OCI-LY1 (cell line): ENCODE measurements at regions not wholly inside any gene's neighbourhood (a gene's known extent, or its start where the extent isn't known, plus 50 kb on each side); places are given as distances from the start of the nearest gene placed in this dataset.
A peak's percentile ranks its signal among the peaks of the same experiment; 100 is the strongest.
"Not testable (repeated sequence)": the region's sequence is repeated elsewhere in the genome, so short reads cannot be mapped to it uniquely, and the experiment has no call there.

Experiments used
- H2AFZ ChIP-seq: fragments of 200-600 bp; sonication (generic), shearing (Covaris generic); 2 replicates; pipeline ENCODE4 v1.6.0; 2014; ENCODE audit warnings: antibody characterized with exemption, mild to moderate bottlenecking, low read length
- H3F3A ChIP-seq: fragments of 200-600 bp; sonication (generic), shearing (Covaris generic); 2 replicates; pipeline ENCODE4 v1.6.0; 2014; ENCODE audit warnings: mild to moderate bottlenecking, antibody characterized with exemption, low read length, moderate library complexity; ENCODE audit not compliant: insufficient read depth
- H3K27ac ChIP-seq: fragments of 200-600 bp; sonication (generic); 2 replicates; pipeline ENCODE4 v1.5.1; 2014; ENCODE audit warnings: low read length, mixed run types, mild to moderate bottlenecking, low read depth; ENCODE audit not compliant: poor library complexity, severe bottlenecking
- H3K27me3 ChIP-seq: fragments of 200-600 bp; sonication (generic); 2 replicates; pipeline ENCODE4 v1.6.0; 2014; ENCODE audit warnings: antibody characterized with exemption, mild to moderate bottlenecking, low read length, moderate library complexity; ENCODE audit not compliant: insufficient read depth
- H3K36me3 ChIP-seq: fragments of 200-600 bp; sonication (generic); 2 replicates; pipeline ENCODE4 v1.6.1; 2014; ENCODE audit warnings: mild to moderate bottlenecking, antibody characterized with exemption, low read length, moderate library complexity, mixed read lengths; ENCODE audit not compliant: insufficient read depth
- H3K4me1 ChIP-seq: fragments of 200-600 bp; sonication (generic); 2 replicates; pipeline ENCODE4 v1.5.1; 2014; ENCODE audit warnings: mild to moderate bottlenecking, low read length, moderate library complexity; ENCODE audit not compliant: insufficient read depth, severe bottlenecking
- H3K4me2 ChIP-seq: fragments of 200-600 bp; sonication (generic), shearing (Covaris generic); 2 replicates; pipeline ENCODE4 v1.6.1; 2014; ENCODE audit warnings: low read length
- H3K4me3 ChIP-seq: fragments of 200-600 bp; sonication (generic); 2 replicates; pipeline ENCODE4 v1.5.1; 2014; ENCODE audit warnings: low read length, low read depth, mild to moderate bottlenecking, mixed read lengths; ENCODE audit not compliant: poor library complexity, severe bottlenecking
- H3K79me2 ChIP-seq: fragments of 200-600 bp; shearing (Covaris generic); 2 replicates; pipeline ENCODE4 v1.6.1; 2016; ENCODE audit warnings: mixed run types, low read length, mixed read lengths; ENCODE audit not compliant: insufficient read depth
- H3K9ac ChIP-seq: fragments of 200-600 bp; sonication (generic), shearing (Covaris generic); 2 replicates; pipeline ENCODE4 v1.6.1; 2014; ENCODE audit warnings: mild to moderate bottlenecking, low read length, mixed read lengths
- H3K9me2 ChIP-seq: fragments of 200-600 bp; sonication (generic), shearing (Covaris generic); 2 replicates; pipeline ENCODE4 v1.6.1; 2014; ENCODE audit warnings: low read depth, mild to moderate bottlenecking, low read length, mixed read lengths
- H3K9me3 ChIP-seq: fragments of 200-600 bp; shearing (Covaris generic); 2 replicates; pipeline ENCODE4 v1.6.1; 2014; ENCODE audit warnings: low read length, mixed read lengths
- H4K20me1 ChIP-seq: fragments of 200-600 bp; sonication (generic), shearing (Covaris generic); 2 replicates; pipeline ENCODE4 v1.6.0; 2016; ENCODE audit warnings: mild to moderate bottlenecking, low read length; ENCODE audit not compliant: insufficient read depth
- EZH2 ChIP-seq: fragments of 200-600 bp; sonication (generic), shearing (Covaris generic); IDR thresholded peaks from 2 replicates; pipeline ENCODE4 v1.8.0; 2017; ENCODE audit warnings: borderline replicate concordance, mixed run types, mild to moderate bottlenecking, antibody characterized with exemption, low read length, moderate library complexity, mixed read lengths
- TF ChIP-seq, protein P1 (sequence below): fragments of 200-600 bp; sonication (generic), shearing (Covaris generic); IDR thresholded peaks from 2 replicates; pipeline ENCODE4 v1.5.1; 2017; ENCODE audit warnings: mild to moderate bottlenecking, antibody characterized with exemption, low read length, moderate library complexity, mixed read lengths

DNA sequence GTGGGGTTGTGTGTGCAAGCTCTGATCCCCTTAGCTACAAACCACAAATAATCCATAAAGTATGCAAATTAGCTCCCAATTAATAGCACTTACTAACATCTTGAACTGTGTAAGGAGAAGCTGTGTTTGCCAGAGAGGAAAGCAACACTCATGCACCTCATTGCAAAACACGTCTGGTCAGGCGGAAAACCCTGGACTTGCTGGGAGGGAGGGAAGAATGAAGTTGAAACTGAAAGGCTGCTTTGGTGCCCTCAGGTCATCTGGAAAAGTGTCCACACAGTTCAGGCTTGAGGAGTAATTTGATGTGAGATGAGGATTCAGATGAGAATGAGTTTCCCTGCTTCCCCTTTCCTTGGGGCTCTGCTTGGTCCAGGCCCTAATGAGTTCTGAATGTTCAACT is 185.5 kb upstream of the ANKRD28 start:
- Histone ChIP-seq H3K27ac (no peak overlapping the region), H3K36me3 (no peaks in the 10 kb centered on the region), H3F3A (no peaks in the 10 kb centered on the region), H3K27me3 (0 out of 2 replicates have a peak, but pooled peaks cover 4% of the 10 kb centered on the region), H4K20me1 (no peaks in the 10 kb centered on the region), H3K9ac (no peak overlapping the region), H3K9me2 (no peaks in the 10 kb centered on the region), H2AFZ (no peak overlapping the region), H3K4me3 (no peak overlapping the region), H3K4me1 (no peaks in the 10 kb centered on the region), H3K79me2 (no peaks in the 10 kb centered on the region), H3K9me3 (no peaks in the 10 kb centered on the region), H3K4me2 (no peak overlapping the region)
- TF ChIP-seq EZH2, result no peak
- TF ChIP-seq, protein P1, sequence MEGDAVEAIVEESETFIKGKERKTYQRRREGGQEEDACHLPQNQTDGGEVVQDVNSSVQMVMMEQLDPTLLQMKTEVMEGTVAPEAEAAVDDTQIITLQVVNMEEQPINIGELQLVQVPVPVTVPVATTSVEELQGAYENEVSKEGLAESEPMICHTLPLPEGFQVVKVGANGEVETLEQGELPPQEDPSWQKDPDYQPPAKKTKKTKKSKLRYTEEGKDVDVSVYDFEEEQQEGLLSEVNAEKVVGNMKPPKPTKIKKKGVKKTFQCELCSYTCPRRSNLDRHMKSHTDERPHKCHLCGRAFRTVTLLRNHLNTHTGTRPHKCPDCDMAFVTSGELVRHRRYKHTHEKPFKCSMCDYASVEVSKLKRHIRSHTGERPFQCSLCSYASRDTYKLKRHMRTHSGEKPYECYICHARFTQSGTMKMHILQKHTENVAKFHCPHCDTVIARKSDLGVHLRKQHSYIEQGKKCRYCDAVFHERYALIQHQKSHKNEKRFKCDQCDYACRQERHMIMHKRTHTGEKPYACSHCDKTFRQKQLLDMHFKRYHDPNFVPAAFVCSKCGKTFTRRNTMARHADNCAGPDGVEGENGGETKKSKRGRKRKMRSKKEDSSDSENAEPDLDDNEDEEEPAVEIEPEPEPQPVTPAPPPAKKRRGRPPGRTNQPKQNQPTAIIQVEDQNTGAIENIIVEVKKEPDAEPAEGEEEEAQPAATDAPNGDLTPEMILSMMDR, result no peak

DNA sequence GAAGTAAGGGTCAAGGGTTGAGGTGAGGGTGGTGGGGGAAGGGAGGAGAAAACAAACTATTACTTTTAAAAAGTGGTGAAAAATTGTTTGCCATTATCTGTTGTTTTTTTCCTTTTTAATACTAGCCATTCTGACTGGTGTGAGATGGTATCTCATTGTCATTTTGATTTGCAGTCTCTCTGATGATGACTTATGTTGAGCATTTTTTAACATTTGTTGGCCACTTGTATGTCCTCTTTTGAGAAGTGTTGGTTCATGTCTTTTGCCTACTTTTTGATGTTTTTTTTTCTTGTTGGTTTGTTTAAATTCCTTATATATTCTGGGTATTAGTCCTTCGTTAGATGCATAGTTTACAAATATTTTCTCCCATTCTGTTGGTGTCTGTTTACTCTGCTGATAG is 185.9 kb upstream of the ANKRD28 start:
- Histone ChIP-seq H3K4me2 (no peak overlapping the region), H3K36me3 (no peaks in the 10 kb centered on the region), H3K9me2 (no peaks in the 10 kb centered on the region), H3K4me1 (no peaks in the 10 kb centered on the region), H3K79me2 (no peaks in the 10 kb centered on the region), H2AFZ (no peak overlapping the region), H3K27ac (no peak overlapping the region), H4K20me1 (no peaks in the 10 kb centered on the region), H3K4me3 (no peak overlapping the region), H3K9me3 (no peaks in the 10 kb centered on the region), H3K9ac (no peak overlapping the region), H3F3A (no peaks in the 10 kb centered on the region), H3K27me3 (0 out of 2 replicates have a peak, but pooled peaks cover 4% of the 10 kb centered on the region)
- TF ChIP-seq, protein P1, result no peak
- no peak for TF ChIP-seq EZH2

DNA sequence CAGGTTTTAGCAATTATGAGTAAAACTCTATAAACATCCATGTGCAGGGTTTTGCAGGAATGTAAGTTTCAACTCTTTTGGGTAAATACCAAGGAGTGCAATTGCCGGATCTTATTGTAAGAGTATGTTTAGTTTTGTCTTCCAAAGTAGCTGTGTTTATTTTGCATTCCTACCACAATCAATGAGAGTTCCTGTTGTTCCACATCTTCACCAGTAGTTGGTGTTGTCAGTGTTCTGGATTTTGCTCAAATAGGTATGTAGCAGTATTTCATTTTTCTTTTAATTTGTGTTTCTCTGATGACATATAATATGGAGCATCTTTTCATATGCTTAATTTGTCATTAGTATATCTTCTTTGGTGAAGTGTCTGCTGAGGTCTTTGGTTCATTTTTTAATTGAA is 185.1 kb upstream of the GALNT15 start:
- no peaks in the 10 kb centered on the region for H4K20me1 ChIP-seq
- H3K9me2 ChIP-seq, result no peaks in the 10 kb centered on the region
- no peaks in the 10 kb centered on the region for H3K27me3 ChIP-seq
- H3K9ac ChIP-seq, result no peak overlapping the region
- H3K9me3 ChIP-seq, result no peaks in the 10 kb centered on the region
- H3K4me1 ChIP-seq, result no peaks in the 10 kb centered on the region
- no peaks in the 10 kb centered on the region for H3K79me2 ChIP-seq
- no peak overlapping the region for H3K4me2 ChIP-seq
- no peaks in the 10 kb centered on the region for H3F3A ChIP-seq
- no peak overlapping the region for H2AFZ ChIP-seq
- H3K4me3 ChIP-seq, result no peak overlapping the region
- no peaks in the 10 kb centered on the region for H3K36me3 ChIP-seq
- no peak for TF ChIP-seq EZH2
- TF ChIP-seq, protein P1, result peak; percentile 20; the same call in 1 of the 2 replicates
- H3K27ac ChIP-seq, result no peak overlapping the region

- not testable (repeated sequence) for H3F3A ChIP-seq, H3K4me2 ChIP-seq, H3K27ac ChIP-seq, H3K9ac ChIP-seq, H3K9me3 ChIP-seq, H3K27me3 ChIP-seq, H3K36me3 ChIP-seq, H3K79me2 ChIP-seq, H3K9me2 ChIP-seq, H3K4me3 ChIP-seq, H2AFZ ChIP-seq, H3K4me1 ChIP-seq, H4K20me1 ChIP-seq
Observed at GRCh38 chr3:15993660-15994059, 180.8 kb upstream of the GALNT15 start.

GRCh38 chr3:15996496-15996895 is 178.0 kb upstream of the GALNT15 start:
- H3K27me3 ChIP-seq, H3F3A ChIP-seq, H2AFZ ChIP-seq, H3K27ac ChIP-seq, H3K9ac ChIP-seq, H3K9me3 ChIP-seq, H3K36me3 ChIP-seq, H3K79me2 ChIP-seq, H3K4me1 ChIP-seq, H3K4me3 ChIP-seq, H4K20me1 ChIP-seq, H3K9me2 ChIP-seq, H3K4me2 ChIP-seq: not testable (repeated sequence)
